Jurkat, Clone E6-1 (cell line): ENCODE measurements at regions not wholly inside any gene's neighbourhood (a gene's known extent, or its start where the extent isn't known, plus 50 kb on each side); places are given as distances from the start of the nearest gene placed in this dataset.

Experiments used
- DNase-seq: peaks from one replicate; pipeline ENCODE4 v3.0.0-alpha.2; 2011; ENCODE audit warnings: low read depth, low spot score
- H3K4me3 ChIP-seq: 2 replicates; pipeline ENCODE4 v1.5.1; 2011; ENCODE audit warnings: mild to moderate bottlenecking, low read length, control low read depth, moderate library complexity

- no peak for DNase-seq
- no peak overlapping the region for H3K4me3 ChIP-seq
Measured at GRCh38 chr17:33504571-33504970, 211.5 kb upstream of the ASIC2 start.

GRCh38 chr17:33506889-33507650 is 214.0 kb upstream of the ASIC2 start:
- peak; percentile 39 for DNase-seq

GRCh38 chr17:33508215-33508614 is 215.1 kb upstream of the ASIC2 start:
- no peak overlapping the region for H3K4me3 ChIP-seq
- DNase-seq, result no peak

More at GRCh38 chr17:33506889-33507650, 214.0 kb upstream of the ASIC2 start:
- no peak overlapping the region for H3K4me3 ChIP-seq

- DNase-seq, result no peak
- H3K4me3 ChIP-seq, result no peak overlapping the region
Measured at GRCh38 chr17:33509331-33509730, 216.2 kb upstream of the ASIC2 start.

- DNase-seq, result peak; percentile 61
- H3K4me3 ChIP-seq, result no peak overlapping the region
Measured at GRCh38 chr17:33511670-33512069, 218.6 kb upstream of the ASIC2 start.

- H3K4me3 ChIP-seq, result no peak overlapping the region
- no peak for DNase-seq
Measured at GRCh38 chr17:33512113-33512512, 219.0 kb upstream of the ASIC2 start.

GRCh38 chr17:33513769-33514168 is 220.7 kb upstream of the ASIC2 start:
- H3K4me3 ChIP-seq, result no peak overlapping the region

GRCh38 chr17:33514369-33514768 is 221.3 kb upstream of the ASIC2 start:
- DNase-seq, result no peak
- no peak overlapping the region for H3K4me3 ChIP-seq

More at GRCh38 chr17:33513769-33514168, 220.7 kb upstream of the ASIC2 start:
- DNase-seq, result no peak

GRCh38 chr17:33515974-33516373 is 222.9 kb upstream of the ASIC2 start:
- DNase-seq, result no peak
- no peak overlapping the region for H3K4me3 ChIP-seq

GRCh38 chr17:33516645-33517044 is 223.6 kb upstream of the ASIC2 start:
- H3K4me3 ChIP-seq, result no peak overlapping the region
- DNase-seq, result no peak

- no peak for DNase-seq
- H3K4me3 ChIP-seq, result no peak overlapping the region
Measured at GRCh38 chr17:33517746-33518145, 224.7 kb upstream of the ASIC2 start.

GRCh38 chr17:33519692-33520091 is 226.6 kb upstream of the ASIC2 start:
- H3K4me3 ChIP-seq, result no peak overlapping the region
- DNase-seq, result no peak

- no peak overlapping the region for H3K4me3 ChIP-seq
- peak; percentile 21 for DNase-seq
Measured at GRCh38 chr17:33520426-33521330, 227.6 kb upstream of the ASIC2 start.

GRCh38 chr17:33521784-33522183 is 228.7 kb upstream of the ASIC2 start:
- no peak for DNase-seq
- no peak overlapping the region for H3K4me3 ChIP-seq

- H3K4me3 ChIP-seq, result no peak overlapping the region
- no peak for DNase-seq
Measured at GRCh38 chr17:33522623-33523022, 229.5 kb upstream of the ASIC2 start.

GRCh38 chr17:33523577-33523981 is 230.5 kb upstream of the ASIC2 start:
- H3K4me3 ChIP-seq, result no peak overlapping the region
- DNase-seq, result no peak

- no peak for DNase-seq
- no peak overlapping the region for H3K4me3 ChIP-seq
Measured at GRCh38 chr17:33525186-33525585, 232.1 kb upstream of the ASIC2 start.

- no peak for DNase-seq
- H3K4me3 ChIP-seq, result no peak overlapping the region
Measured at GRCh38 chr17:33526717-33527116, 233.6 kb upstream of the ASIC2 start.

- no peak overlapping the region for H3K4me3 ChIP-seq
- no peak for DNase-seq
Measured at GRCh38 chr17:33527290-33527689, 234.2 kb upstream of the ASIC2 start.

- no peak for DNase-seq
- H3K4me3 ChIP-seq, result no peak overlapping the region
Measured at GRCh38 chr17:33528846-33529245, 235.8 kb upstream of the ASIC2 start.
